Right lobe of liver (tissue), 4 donors: ENCODE measurements at regions not wholly inside any gene's neighbourhood (a gene's known extent, or its start where the extent isn't known, plus 50 kb on each side); places are given as distances from the start of the nearest gene placed in this dataset.

Experiments
- POLR2A ChIP-seq: fragments of 450-650 bp; IDR thresholded peaks from one replicate; pipeline ENCODE4 v1.6.1; 2017; ENCODE audit warnings: antibody characterized with exemption, mild to moderate bottlenecking
- TF ChIP-seq, protein P1 (sequence below), 4 donors: fragments of 200-600 bp in 3 of 4; fragments of 450-650 bp in 1 of 4; IDR thresholded peaks; one replicate each; pipeline versions ENCODE4 v1.5.1 to v1.8.0; 2016 to 2022; ENCODE audit warnings: antibody characterized with exemption in 4 of 4, mild to moderate bottlenecking in 2 of 4
- donor health status: DM: no; HTN: no; CAD: no.
- donor health status: DM: no; HTN: no; CAD: no.
- donor health status: DM: no; HTN: yes; CAD: no.

DNA sequence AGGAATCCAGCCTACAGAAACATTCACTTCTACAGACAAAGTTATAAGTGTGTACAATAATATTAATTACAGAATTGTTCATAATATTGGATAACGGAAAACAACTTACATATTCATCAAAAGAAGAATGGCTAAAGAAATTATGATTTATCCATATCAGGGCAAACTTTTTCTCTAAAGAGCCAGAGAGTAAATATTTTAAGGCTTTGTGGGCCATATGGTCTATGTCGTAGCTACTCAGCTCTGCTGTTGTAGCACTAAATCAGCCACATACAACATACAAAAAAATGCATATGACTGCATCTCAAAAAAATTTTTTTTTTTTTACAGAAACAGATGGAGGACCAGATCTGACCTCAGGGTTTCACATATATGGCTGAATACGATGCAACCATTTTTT lies 96.7 kb upstream of the GALNT18 start:
- TF ChIP-seq, protein P1, sequence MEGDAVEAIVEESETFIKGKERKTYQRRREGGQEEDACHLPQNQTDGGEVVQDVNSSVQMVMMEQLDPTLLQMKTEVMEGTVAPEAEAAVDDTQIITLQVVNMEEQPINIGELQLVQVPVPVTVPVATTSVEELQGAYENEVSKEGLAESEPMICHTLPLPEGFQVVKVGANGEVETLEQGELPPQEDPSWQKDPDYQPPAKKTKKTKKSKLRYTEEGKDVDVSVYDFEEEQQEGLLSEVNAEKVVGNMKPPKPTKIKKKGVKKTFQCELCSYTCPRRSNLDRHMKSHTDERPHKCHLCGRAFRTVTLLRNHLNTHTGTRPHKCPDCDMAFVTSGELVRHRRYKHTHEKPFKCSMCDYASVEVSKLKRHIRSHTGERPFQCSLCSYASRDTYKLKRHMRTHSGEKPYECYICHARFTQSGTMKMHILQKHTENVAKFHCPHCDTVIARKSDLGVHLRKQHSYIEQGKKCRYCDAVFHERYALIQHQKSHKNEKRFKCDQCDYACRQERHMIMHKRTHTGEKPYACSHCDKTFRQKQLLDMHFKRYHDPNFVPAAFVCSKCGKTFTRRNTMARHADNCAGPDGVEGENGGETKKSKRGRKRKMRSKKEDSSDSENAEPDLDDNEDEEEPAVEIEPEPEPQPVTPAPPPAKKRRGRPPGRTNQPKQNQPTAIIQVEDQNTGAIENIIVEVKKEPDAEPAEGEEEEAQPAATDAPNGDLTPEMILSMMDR (IDR thresholded peaks at IDR 0.05): no peak
- TF ChIP-seq POLR2A: no peak
